ENCODE measurements at regions not wholly inside any gene's neighbourhood (a gene's known extent, or its start where the extent isn't known, plus 50 kb on each side); places are given as distances from the start of the nearest gene placed in this dataset.

DNA sequence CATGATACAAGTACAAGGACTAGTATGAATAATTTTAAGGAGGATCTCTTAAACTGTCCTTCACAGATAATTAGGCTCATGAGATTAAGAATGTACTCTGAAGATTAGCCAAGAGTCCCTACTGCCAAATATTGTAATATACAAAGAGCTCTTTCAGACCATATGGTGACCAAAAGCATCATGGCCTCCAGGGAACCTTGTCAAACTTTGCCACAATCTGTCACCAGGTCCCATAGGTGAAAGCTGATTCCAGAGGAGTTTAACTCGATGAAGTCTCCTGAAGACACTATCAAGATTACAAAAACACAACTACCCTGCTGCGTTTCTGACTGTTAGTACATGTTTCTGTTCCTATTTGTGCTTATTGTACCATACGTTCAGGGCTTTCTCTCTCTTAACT lies 395.4 kb upstream of the ITGA1 start:
- no peak for DNase-seq (ENCODE audit: low spot score)

GRCh38 chr5:52409835-52410234 lies 377.9 kb upstream of the ITGA1 start:
- DNase-seq (ENCODE audit: low spot score) = no peak

DNA sequence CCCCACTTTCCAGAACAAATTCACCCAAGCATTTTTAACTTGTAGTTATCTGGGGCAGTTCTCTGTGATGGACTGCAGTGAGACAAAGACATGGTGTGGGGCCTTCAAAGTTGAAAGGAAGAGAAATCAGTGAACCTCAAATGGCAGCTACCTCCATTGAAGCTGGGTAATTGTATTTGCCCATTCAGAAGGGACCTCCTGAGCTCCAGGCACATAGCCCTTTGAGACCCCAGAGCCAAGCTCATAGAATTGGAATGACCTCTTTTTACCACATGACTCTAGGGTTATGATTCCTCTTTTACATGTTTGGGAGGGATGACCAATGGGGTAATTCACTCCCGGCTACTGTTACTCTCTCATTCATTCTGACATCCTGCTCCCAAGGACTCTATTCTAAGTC lies 368.4 kb upstream of the ITGA1 start:
- DNase-seq (ENCODE audit: low spot score) = no peak

DNA sequence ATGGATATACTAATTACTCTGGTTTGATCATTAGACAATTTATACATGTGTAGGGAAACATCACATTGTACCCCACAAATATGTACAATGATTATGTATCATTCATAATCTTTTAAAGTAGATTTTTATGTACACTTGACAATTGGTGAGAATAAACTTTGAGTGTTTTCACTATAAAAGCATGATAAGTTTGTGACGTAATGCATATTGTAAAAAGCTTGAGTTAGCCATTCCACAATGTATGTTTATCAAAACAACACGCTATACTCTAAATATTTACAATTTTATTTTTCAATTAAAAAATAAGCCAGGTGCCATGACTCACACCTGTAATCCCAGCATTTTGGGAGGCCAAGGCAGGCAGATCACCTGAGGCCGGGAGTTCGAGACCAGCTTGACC lies 360.1 kb upstream of the ITGA1 start:
- no peak for DNase-seq (ENCODE audit: low spot score)

DNA sequence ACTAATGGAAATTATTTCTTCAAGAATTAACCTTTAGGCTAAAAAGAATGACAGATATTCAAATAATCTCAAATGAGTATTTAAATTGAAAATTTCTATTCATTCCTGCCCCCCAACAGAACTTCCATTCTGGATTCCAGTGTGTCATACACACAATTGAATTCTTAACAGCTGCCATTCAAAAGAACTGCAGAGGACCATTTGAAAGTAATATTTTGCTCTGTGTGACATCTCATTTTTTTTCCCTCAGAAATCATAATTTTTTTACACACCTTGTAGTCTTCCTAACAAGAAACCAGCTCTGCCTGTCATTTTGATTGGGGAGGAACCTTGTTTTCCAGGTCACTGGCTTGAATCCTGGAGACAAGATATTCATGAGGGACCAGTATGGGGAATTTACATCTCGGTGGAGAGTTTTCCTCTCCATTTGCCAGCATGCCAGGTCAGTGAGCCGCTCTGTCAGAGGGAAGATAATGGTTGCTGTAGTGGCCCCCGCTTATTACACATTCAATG lies 358.7 kb upstream of the ITGA1 start:
- no peak for DNase-seq (ENCODE audit: low spot score)

DNA sequence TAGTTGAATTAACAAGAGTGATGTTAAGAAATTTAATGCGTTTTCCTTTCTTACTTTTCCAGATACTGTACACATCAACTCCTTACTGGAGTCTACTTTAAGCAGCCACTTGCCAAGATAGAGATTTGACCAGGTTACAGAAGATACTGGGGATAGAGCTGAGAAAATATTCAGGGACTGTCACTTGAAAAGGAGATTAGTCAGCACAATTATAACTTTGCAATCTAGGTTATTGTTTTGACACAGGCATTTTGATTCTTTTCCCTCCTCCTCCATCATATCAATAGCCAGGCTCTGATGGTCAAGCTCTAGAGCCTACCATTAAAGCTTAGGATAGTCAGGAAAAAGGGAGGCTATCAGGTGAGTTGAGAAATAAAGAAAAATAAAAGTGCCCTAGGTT lies 345.9 kb upstream of the ITGA1 start:
- no peak for DNase-seq (ENCODE audit: low spot score)

DNA sequence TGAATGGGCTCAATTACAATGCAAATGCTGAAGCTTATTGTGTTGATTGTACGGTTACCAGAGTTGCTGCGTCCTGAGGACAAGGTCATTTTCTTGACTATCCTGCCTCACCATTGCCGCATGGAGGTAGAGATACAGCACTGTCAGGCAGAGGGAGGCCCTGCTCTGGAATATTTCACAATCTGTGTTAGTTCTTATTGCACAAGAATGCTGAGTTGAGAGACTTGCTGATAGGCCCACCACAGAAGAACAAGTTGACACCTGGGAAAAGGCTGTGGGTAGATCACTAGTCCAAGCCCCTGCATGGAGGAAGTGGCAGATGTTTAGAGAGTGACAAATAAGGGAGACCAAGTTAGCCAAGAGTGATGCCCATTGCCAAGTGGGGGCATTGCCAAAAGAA lies 344.5 kb upstream of the ITGA1 start:
- no peak for DNase-seq (ENCODE audit: low spot score)

DNA sequence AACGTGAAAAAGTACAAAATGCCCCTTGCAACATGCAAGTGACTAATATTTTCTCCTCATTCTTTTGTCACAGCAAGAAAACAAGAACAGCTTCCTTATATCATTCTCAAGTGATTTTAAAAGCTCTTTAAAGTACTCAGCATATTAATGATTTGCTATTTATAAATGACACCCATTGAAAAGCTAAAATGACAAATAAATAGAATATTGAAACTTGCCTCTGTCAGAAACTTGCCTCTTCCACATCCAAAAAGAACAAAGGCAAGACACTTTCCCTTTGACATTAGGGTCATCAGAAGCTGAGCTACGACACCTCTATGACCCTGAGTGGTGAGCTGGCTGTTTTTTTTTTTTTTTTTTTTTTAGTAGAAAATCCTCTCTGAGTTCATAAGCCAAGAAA lies 339.6 kb upstream of the ITGA1 start:
- DNase-seq (ENCODE audit: low spot score) = no peak

DNA sequence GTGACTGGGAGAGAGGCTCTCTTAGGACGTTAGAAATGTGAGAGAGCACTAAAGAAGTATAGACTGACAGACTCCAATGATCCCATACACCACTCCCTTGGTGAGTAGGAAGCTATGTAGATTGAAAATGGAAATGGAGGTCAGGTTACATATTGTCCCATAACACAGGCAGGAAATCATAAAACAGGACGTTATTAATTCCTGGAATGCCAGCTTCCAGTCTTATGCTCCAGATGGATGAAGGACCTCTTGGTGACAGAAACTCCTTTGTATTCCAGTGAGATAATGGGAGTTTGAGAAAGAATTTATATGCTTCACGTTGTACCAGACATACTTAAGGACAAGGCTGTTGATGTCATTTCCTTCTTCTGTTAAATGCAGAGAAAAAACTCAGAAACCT lies 338.2 kb upstream of the ITGA1 start:
- no peak for DNase-seq (ENCODE audit: low spot score)

DNA sequence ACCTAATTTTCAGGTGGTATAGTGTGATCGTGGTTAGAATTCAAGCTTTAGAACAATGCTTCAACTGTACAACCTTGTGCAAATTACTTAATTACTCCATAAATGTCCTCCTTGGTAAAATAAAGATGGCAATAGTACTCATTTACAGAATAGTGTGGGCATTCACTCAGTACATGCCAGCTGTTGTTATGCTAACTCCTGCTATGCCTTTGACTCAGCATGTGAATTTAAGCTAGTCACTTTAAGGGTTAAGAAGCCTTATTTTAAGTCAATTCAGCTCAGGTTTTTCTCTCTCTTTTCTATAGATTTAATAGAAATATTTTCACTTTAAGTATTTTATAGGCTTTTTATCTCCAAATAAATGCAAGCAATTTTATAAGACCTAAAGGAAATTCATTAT lies 335.6 kb upstream of the ITGA1 start:
- DNase-seq (ENCODE audit: low spot score) = no peak

DNA sequence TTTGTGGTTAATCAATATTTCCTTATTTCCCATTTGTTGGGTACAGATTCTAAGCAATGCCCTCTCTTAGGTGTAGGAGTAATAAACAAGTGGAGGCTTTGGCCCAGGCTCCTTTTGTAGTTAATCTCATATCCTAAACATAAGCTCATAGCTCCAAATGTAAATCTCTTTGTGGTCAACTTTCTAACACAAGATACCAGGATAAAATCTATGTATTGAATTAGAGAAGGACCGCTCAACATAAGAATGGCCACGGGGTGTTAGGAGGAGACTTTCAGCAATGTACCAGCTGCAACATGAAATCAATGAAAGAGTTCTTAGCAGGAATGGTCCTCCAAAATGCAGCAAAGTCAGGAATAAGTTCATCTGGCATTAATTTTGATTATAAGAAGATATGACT lies 334.5 kb upstream of the ITGA1 start:
- DNase-seq (ENCODE audit: low spot score) = no peak

DNA sequence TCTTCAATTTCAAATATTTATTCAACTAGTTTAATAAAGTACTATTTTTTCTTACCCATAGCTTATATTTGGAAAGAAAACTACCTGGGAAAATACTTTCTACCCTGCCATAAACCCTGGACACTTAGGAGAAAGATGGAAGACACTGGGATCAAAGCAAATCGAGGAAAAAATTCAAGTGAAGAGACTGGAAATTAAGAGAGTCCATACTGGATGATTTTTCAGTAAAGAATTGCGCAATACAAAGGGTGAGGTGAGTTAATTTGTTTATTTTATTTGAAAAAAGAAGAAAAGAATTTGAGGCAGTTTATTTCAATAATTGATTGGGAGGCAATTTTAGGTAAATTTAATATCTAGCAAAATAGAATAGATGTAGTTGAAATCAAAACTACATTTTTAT lies 331.8 kb upstream of the ITGA1 start:
- no peak for DNase-seq (ENCODE audit: low spot score)

DNA sequence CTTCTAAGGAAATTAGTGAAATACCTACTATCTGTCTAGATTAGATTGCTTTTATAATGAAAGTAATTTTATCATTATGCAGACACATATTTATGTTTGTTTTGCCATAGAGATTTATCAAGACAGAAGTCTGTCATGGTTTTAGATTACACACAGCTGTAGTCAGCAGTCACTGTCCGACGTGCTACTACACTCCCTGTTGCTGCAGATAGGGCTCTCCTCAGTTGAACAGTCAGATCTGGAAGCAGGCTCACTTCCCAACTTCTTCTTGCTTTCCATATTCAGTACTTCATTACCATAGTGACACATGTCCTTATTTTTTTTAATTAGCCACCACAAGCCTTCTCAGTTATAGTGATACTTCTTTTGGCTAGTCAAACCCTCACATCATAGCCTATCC lies 329.9 kb upstream of the ITGA1 start:
- DNase-seq (ENCODE audit: low spot score) = no peak

- DNase-seq (ENCODE audit: low spot score) = no peak
Observed at GRCh38 chr5:52466113-52466512, 321.6 kb upstream of the ITGA1 start.

GRCh38 chr5:52466749-52467520 lies 320.8 kb upstream of the ITGA1 start:
- DNase-seq (ENCODE audit: low spot score) = no peak

GRCh38 chr5:52468976-52469375 lies 318.7 kb upstream of the ITGA1 start:
- DNase-seq (ENCODE audit: low spot score) = no peak

- DNase-seq (ENCODE audit: low spot score) = no peak
Observed at GRCh38 chr5:52469420-52469819, 318.3 kb upstream of the ITGA1 start.

DNA sequence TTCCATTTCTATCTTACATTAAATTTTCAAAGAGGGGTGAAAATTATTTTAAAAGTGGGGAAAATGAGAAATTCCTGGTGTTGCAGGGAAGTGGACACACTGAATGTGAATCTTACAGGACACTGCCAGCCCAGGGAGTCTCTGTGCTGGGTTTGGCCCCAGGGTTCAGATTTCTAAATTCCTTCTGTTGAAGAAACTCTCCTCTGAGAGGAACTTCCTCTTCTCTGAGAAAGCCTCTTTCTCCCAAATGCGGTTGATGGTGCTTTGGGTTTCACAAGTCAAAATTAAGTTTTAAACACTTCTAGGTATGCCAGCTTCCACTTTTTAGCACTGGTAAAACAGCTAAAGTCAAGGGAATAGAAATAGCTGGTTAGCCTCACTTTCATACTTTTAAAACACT lies 317.9 kb upstream of the ITGA1 start:
- DNase-seq (ENCODE audit: low spot score) = no peak

DNA sequence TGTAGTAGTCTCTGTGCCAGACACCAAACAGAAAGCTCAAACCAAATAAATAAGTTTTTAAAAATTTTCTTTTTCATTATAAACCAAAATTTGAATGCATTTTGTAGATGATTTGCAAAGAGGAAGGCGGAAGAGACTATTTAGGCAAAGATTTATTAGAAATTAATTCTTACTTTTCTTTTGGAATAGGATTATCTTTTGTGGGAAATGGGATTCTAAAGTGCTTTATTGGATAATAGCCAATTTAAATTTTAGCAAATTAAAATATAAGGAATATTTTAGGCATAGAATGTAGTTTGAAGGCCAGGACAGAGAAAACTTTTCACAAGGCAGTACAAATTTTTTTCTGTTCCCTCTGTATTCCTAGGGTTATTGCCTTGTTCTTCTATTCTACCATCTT lies 311.4 kb upstream of the ITGA1 start:
- no peak for DNase-seq (ENCODE audit: low spot score)

DNA sequence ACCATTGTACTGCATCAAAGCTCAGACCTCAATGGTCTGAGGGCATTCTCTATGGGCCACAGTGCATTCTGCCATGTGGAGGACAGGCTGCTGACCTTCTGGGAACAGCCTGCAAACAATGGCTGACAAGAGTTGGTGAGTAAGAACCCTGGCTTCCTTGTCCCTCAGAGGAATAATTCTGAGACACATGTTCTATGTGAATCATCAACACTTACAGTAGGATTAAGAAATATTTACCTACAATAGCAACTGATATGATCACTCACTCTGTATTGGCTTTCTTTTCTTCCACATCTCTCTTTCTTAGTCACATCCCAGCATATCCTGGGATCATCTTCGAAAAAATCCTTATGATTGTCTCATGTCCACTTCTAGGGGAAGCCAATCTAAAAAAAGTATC lies 306.5 kb upstream of the ITGA1 start:
- no peak for DNase-seq (ENCODE audit: low spot score)

DNA sequence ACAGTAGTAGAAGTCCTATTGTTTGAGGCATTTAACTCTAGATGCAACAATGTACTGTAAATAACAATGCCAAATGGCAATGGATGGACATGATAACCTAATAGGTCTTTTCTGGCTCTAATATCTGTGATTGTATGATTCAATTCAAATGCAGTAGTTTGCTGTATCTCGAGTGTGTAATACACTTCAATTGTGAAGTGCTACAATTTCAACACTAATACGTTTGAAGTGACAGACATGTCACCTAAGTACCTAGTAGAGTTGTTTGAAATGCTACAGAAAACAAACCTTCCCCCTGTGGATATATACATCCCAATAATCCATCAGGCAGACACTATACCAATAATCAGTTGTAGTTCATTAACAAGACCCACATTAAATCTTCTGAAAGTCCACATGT lies 305.9 kb upstream of the ITGA1 start:
- DNase-seq (ENCODE audit: low spot score) = no peak

DNA sequence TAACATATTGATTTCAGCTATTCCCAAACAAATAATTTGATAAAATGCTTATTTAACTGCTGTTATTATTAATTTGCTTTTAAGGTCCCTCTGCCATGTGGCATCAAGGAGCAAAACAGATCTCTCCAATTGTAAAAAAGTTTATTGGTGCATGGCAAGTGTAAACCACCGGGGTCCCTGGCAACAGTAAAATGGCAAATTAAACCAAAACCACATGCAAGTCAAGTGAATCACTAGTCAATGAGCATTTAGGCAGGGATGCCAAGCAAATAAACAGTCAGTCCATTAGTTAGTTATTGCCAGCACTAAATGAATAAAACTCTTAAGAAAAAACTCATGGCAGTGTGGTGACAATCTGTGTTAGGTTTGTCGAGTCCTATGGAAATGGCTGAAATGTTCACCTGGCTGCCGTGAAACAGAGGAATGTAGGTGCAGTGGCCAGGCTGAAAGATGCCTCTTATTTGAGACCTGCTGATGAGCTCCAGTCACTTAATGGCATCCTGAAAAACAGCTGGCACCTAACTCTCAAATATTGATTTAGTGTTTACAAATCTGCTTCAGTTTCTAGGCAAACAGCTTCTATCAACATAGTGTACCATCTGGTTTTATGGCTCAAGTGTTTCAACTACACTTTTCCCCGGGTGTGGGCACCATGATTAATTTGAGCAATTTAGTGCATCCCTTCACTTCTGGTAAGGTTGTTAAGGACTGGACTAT lies 296.5 kb upstream of the ITGA1 start:
- DNase-seq (ENCODE audit: low spot score) = no peak

GRCh38 chr5:52491818-52492217 lies 295.9 kb upstream of the ITGA1 start:
- no peak for DNase-seq (ENCODE audit: low spot score)

All from mucosa of gallbladder (tissue), 1 donor.